ENCODE measurements at regions not wholly inside any gene's neighbourhood (a gene's known extent, or its start where the extent isn't known, plus 50 kb on each side); places are given as distances from the start of the nearest gene placed in this dataset.
"Not testable (repeated sequence)": the region's sequence is repeated elsewhere in the genome, so short reads cannot be mapped to it uniquely, and the experiment has no call there.

DNA sequence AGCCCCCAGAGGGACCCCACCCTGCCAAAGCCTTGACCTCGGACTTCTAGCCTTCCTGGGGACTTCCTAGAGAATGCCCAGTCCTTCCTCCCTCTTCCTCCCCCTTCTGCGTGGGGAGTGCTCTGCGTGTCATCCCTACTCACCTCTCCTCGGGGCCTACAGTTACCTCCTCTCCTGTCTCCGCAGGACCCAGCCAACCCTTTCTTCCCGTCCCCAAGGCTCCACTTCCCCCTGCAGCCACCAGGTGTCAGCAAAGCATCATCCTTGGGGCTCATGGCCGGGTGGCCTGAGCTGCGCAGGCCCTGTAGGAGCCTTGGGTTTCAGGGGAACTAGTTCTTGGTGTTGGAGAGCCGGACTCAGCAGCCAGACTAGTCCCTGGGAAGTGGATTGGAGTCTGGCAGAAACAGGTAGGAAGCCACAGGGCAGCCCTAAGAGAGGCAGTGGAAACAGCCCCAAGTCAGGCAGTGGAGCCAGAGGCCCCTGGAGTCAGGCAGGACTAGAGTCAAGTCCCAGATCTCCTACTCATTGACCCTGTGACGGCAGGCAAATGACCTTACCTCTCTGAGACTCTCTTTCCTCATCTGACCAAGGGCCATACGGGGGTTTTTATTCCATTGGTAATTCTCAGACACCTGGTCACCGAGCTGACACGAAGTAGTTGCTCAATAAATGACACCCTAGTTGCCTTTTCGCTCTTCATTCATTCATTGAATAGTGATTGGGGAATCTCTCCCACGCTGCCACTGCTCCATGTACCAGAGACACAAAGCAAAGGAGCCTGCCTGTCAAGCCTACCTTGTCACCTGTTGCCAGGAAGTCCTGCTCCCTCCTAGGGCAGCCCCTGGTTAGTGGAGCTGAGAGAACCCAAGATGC lies 101.8 kb upstream of the GRK3 start:
- DNase-seq, result not testable (repeated sequence)

- DNase-seq, result not testable (repeated sequence)
Measured at GRCh38 chr22:25463347-25463628, 101.2 kb upstream of the GRK3 start.

DNA sequence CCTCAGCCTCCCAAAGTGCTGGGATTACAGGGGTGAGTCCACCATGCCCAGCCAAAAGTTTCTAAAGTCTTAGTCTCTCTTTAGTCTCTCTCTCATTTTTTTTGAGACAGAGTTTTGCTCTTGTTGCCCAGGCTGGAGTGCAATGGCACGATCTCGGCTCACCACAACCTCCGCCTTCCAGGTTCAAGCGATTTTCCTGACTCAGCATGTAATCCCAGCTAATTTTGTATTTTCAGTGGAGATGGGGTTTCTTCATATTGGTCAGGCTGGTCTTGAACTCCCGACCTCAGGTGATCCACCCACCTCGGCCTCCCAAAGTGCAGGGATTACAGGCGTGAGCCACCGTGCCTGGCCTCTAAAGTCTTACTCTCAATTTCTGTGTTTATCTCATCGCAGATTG lies 100.1 kb upstream of the GRK3 start:
- not testable (repeated sequence) for DNase-seq

DNA sequence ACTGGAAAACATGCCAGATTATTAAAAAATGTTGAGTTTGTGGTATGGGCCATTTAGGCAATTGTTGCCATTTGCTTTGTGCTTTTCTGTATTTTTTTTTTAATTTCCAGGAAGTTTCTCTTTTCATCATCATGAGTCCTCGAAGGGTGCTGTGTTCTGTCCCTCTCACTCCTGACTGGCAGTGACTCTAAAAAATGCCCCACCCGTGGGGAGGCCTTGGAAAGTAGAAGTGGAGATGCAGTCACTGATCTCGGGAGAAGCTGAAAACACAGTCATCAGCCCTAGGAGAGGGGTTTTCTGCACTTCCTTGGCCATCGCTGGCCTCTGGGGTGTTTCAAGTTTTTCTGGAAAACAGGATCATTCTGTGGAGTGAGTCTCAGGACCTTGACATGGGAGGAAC lies 98.5 kb upstream of the GRK3 start:
- no peak for DNase-seq

- no peak for DNase-seq
Measured at GRCh38 chr22:25472382-25472781, 92.1 kb upstream of the GRK3 start.

- peak; percentile 85 for DNase-seq
Measured at GRCh38 chr22:25475257-25476022, 89.0 kb upstream of the GRK3 start.

DNA sequence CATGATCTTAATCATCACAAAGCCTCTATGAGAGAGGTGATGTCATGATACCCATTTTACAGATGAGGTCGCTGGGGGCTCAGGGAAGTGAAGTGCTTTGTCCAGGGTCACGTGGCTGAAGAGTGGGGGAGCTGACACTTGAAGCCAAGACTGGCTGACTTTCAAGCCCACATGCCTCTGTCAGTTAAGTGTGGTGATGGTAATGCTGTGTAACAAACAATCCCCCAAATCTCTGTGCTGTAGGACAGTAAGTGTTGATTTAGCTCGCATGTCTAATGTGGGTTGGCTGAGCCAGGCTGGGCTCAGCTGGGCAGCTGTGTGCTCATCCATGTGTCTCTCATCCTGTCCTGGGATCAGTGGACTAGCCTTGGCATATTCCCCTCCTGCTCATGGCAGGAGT lies 87.1 kb upstream of the GRK3 start:
- no peak for DNase-seq

DNA sequence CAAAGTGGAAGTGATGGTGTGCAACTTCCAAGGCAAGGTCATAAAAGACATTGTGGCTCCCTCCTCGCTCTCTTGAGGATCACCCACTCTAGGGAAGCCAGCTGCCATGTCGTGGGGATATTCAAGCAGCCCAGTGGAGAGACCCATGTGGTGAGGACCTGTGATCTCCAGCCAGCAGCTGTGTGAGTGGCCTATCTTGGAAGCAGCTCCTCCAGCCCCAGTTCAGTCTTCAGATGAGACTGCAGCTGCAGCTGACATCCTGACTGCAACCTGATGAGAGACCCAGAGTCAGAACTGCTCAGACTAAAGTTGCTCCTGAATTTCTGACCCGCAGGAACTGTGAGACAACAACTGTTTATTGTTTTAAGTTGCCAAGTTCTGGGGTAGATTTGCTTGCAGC lies 86.4 kb upstream of the GRK3 start:
- no peak for DNase-seq

DNA sequence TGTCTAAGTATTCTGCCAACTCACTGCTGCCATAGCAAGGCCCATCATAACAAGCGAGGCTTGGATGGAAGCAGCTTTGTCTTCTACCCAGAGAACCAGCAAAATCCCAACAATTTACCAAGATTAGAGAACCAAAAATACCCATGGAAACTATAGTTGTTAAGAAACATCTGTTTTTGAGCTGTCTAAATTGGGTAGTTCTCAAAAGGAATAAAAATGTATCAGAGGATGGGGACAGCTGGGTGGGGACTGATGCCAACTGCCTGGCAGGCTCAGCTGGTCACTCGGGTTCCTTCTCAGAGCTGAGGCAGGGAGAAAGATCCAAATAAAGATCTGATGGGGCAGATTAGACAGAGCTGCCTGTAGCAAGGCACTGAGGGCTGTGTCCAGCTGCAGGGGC lies 85.9 kb upstream of the GRK3 start:
- no peak for DNase-seq

DNA sequence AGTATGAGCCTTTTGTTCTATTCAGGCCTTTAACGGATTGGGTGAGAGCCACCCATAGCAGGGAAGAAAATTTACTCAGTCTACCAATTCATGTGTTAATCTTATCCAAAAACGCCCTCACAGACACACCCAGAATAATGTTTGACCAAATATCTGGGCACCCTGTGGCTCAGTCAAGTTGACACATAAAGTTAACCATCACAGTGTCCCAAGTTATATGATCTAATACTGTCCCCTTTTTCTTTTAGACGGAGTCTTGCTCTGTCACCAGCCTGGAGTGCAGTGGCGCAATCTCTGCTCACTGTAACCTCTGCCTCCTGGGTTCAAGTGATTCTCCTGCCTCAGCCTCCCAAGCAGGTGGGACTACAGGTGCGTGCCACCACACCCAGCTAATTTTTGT lies 83.6 kb upstream of the GRK3 start:
- not testable (repeated sequence) for DNase-seq

- no peak for DNase-seq
Measured at GRCh38 chr22:25482091-25482760, 82.2 kb upstream of the GRK3 start.

DNA sequence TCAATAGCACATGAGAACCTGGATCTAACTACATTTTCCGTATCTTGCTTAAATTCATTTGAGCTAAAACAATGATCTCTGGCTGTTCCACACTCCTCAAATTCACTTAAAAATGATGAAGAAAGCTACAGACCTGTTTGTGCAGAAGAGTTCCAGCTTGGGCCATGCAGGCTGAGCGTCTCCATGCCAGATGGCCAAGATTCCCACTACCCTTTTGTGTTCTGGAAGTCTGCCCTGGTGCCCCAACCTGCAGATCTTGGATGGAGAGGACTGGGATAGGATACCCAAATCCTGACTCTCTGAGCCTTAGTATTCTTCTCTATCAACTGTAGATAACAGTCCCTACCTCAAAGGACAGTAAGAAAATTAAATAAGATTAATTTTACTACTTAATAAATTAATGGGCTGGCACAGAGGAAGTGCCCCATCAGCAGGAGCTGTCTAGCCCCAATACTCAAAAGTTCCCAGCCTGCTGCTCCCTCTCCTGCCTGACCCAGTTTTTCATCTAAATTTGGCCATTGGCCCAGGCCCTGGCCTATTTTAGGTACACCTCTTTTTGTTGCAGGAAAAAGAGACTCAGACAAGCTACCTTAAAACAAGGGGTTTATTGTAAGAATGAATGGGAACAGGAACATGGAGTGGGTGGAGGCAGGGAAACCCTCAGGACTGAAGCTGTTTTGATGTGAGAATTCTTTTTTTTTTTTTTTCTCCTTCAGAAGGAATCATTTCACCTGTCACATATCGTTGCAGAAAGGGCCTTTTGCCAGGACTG lies 81.4 kb upstream of the GRK3 start:
- no peak for DNase-seq

DNA sequence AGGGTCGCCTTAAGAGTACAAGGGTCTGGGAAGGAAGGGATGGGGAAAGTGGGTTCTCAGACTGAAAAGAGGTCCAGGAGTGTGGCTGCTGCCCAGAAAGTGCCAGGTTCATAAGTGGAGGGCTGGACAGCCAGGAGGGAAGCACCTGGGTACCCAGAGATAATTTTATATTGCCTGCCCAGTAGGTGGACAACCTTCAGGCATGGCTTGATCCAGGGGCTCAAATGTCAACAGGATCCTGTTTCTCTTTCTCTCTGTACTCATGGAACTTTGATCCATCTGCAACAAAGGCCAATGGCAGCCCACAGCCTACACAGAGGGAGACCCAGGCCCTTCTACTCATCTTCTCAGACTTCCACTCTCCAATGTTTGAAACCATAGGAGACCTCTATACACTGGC lies 80.5 kb upstream of the GRK3 start:
- no peak for DNase-seq

GRCh38 chr22:25484521-25485315 lies 79.8 kb upstream of the GRK3 start:
- DNase-seq, result no peak

DNA sequence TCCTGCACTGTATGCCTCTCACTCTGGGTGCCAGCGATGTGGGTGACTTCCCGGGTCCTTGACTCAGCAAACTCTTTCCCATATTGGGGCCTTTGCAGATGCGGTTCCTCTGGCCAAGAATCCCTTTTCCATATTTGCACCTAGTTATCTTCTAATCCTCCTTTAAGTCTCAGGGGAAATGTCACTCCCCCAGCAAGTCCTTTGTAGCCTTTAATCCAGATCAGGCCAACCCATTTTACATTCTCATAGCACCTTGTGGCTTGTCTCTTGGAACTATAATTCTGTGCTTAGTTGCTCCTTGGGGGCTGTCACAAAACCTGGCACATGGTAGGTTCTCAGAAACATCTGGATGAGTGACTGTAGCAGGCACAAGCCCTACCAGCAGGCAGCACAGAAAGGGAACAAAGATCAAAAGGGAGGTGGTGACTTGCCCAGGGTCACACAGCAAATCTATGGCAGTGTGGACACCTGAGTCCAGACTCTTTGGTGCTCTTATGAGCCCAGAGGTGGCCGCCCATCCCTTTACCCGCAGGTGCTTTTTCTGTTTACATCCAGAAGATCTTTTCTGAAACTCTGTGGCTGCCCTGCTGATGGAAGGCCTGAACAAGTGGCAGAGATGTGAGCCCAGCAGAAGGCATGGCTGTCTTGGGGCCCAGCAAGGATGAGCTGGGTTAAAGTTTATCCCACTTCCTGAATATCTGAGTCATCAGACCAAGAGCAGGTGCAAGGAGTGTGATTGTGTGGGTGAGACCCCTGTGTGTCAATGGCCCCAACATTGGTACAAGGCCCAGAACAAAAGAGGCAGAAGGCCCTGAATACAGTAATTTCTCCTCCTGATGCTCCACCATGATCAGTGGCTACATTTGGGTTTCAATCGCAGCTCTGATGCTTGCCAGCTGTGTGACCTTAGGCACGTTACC lies 78.6 kb upstream of the GRK3 start:
- no peak for DNase-seq

DNA sequence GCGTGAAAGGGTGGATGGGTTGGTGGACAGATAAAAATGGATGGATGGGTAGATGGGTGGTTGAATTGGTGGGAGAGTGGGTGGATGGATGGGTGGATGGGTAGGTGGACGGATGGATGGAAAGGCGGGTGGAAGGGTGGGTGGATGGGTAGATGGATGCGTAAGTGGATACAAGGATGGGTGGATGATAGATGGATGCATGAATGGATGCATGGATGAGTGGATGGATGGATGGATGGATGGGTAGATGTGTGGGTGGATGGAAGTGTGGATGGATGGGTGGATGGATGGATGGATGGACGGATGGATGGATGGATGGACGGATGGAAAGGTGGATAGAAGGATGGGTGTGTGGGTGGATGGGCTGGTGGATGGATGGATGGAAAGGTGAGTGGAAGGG lies 77.0 kb upstream of the GRK3 start:
- no peak for DNase-seq

GRCh38 chr22:25488244-25489020 lies 76.0 kb upstream of the GRK3 start:
- no peak for DNase-seq

GRCh38 chr22:25489947-25490346 lies 74.5 kb upstream of the GRK3 start:
- DNase-seq, result no peak

DNA sequence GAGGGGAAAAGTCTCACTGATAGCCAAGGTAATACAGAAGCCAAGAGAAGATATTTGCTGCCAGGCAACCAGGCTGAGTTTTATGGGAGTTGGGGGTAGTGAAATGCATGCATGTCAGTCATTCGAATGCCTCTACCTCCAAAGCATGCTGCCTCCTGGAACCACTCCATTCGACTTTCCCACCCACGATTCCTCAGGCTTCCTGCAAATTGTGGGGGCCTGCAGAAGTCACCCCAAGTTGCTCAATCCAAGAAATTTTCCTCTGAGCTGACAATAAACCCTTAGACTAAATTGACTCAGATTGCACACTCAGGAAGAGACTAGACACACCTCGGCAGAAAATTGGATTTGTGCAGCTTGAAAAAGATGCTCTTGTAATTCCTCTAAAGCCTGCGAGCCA lies 73.6 kb upstream of the GRK3 start:
- DNase-seq, result no peak

DNA sequence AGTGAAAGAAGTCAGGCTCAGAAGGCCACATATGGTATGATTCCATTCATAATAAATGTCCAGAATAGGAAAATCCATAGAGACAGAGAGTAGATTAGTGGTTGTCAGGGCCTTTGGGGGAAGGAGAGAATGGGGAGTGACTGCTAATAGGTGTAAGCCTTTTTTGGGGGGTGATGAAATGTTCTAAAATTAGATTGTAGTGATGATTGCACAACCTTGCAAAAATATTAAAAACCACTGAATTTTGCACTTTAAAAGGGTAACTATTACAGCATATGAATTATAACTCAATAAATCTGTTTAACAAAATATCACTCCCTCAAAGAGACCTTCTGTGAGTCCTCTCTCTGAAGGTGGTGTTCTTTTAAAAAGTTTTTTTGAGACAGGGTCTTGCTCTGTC lies 72.3 kb upstream of the GRK3 start:
- DNase-seq, result no peak
